ENCODE measurements at regions not wholly inside any gene's neighbourhood (a gene's known extent, or its start where the extent isn't known, plus 50 kb on each side); places are given as distances from the start of the nearest gene placed in this dataset.

DNA sequence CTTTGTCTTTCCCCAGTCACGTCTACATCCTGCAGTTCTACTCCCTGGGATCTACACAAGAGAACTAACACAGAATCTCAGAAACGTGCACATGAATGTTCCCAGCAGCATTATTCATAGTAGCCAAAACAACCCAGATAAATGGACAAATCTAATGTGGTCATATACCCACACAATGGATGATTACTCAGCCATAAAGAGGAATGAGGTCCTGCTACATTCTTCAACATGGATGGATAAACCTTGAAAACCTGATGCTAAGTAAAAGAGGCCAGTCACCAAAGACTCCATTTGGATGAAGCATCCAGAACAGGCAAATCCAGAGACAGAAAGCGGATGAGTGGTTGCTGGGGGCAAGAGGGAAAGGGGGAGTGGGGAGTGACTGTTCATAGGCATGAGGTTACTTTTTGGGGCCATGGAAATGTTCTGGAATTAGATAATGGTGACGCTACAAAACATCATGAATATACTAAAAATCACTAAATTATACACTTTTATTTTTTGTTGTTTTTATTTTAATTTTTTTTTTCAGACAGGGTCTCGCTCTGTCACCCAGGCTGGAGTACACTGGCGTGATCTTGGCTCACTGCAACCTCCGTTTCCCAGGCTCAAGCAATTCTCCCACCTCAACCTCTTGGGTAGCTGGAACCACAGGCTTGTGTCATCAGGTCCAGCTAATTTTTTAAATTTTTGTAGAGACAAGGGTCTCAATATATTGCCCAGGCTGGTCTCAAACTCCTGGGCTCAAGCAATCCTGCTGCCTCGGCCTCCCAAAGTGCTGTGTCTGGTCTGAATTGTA is 50.8 kb upstream of the DSN1 start:
- DNase-seq = no peak

DNA sequence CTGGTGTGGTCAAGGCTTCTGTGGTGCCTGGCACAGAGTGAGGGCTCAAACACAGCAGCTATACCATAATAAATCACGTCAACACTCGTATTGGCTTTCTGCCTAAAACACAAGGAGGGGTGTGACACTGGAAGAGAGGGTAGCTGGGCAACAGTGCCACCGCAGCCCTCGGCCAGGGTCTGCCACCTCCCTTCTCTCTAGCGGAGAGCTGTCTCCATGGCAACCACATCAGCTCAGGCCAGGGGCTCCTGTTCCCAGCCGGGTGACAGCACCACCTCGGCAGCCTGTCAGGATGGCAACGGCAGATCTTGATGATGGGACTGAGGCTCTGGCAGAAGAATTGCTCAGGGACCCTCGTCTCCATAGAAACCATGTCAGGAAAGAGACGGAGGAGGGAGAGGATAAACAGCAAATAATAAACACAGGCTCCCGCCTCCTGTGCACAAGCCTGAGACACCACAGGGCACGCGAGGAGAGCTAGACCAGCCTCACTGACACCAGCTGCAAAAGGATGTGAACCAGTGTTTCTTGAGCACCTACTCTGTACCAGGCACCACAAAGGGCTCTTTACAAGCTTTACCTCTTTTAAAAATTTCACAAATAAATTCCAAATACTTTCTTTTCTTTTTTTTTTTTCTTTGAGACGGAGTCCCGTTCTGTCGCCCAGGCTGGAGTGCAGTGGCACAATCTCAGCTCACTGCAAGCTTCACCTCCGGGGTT is 50.4 kb upstream of the TLDC2 start:
- peak; percentile 62 for DNase-seq
